Neural progenitor cell (in vitro differentiated cells): ENCODE measurements at regions not wholly inside any gene's neighbourhood (a gene's known extent, or its start where the extent isn't known, plus 50 kb on each side); places are given as distances from the start of the nearest gene placed in this dataset.

Experiments
- EZH2phosphoT487 ChIP-seq: fragments of 200-600 bp; sonication (generic); IDR thresholded peaks from 2 replicates; pipeline ENCODE4 v1.6.1; 2017; ENCODE audit warnings: antibody characterized with exemption
- TF ChIP-seq, protein P1 (sequence below): fragments of 200-600 bp; sonication (generic); IDR thresholded peaks from 2 replicates; pipeline ENCODE4 v1.5.1; 2017; ENCODE audit warnings: antibody characterized with exemption, mild to moderate bottlenecking

DNA sequence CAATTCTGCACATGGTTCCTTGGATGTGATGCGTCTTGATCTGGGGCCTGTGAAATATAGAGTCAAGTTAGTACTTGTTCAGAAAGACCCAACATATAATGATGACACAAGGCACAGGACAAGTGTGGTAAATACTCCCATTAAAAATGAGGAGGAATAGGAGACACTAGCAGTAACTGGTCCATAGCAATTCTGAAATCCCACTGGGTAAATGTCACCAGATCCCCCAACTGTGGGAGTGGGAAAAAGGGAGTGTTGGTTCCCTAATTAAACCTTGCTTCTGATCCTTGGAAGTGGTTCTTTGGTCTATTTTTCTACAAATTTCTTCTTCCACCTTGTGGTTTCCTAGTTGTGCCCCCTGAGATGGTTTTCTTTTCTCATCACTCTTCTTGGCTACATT lies 62.5 kb upstream of the NRP1 start:
- TF ChIP-seq, protein P1, sequence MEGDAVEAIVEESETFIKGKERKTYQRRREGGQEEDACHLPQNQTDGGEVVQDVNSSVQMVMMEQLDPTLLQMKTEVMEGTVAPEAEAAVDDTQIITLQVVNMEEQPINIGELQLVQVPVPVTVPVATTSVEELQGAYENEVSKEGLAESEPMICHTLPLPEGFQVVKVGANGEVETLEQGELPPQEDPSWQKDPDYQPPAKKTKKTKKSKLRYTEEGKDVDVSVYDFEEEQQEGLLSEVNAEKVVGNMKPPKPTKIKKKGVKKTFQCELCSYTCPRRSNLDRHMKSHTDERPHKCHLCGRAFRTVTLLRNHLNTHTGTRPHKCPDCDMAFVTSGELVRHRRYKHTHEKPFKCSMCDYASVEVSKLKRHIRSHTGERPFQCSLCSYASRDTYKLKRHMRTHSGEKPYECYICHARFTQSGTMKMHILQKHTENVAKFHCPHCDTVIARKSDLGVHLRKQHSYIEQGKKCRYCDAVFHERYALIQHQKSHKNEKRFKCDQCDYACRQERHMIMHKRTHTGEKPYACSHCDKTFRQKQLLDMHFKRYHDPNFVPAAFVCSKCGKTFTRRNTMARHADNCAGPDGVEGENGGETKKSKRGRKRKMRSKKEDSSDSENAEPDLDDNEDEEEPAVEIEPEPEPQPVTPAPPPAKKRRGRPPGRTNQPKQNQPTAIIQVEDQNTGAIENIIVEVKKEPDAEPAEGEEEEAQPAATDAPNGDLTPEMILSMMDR = no peak
- TF ChIP-seq EZH2phosphoT487 = no peak
